Hippocampal formation (tissue), 2 donors: ENCODE measurements at regions not wholly inside any gene's neighbourhood (a gene's known extent, or its start where the extent isn't known, plus 50 kb on each side); places are given as distances from the start of the nearest gene placed in this dataset.
"Not testable (repeated sequence)": the region's sequence is repeated elsewhere in the genome, so short reads cannot be mapped to it uniquely, and the experiment has no call there.

Experiments used
- DNase-seq, 2 donors: peaks; one replicate each; lab custom pipeline; 2025; lab: John Stamatoyannopoulos, UW

DNA sequence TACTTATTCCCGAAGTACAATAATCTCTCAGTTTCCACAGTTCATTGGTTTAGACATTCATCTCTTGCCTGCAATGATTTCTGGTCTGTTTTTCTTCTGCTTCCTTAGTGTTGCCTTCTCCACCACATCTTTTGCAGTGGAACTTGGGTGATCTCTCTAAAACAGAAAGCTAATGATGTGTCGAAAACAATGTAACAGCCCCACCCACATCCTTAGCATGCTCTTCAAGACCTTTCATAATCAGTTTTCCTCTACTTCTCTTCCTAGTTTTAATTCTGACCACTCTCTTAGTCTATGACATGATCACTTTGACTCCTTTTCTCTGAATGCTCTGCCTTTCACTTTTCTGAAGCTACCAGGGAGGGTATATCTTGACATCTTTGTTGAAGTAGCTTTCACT, 1007.9 kb upstream of the CITED2 start:
- DNase-seq: no peak

DNA sequence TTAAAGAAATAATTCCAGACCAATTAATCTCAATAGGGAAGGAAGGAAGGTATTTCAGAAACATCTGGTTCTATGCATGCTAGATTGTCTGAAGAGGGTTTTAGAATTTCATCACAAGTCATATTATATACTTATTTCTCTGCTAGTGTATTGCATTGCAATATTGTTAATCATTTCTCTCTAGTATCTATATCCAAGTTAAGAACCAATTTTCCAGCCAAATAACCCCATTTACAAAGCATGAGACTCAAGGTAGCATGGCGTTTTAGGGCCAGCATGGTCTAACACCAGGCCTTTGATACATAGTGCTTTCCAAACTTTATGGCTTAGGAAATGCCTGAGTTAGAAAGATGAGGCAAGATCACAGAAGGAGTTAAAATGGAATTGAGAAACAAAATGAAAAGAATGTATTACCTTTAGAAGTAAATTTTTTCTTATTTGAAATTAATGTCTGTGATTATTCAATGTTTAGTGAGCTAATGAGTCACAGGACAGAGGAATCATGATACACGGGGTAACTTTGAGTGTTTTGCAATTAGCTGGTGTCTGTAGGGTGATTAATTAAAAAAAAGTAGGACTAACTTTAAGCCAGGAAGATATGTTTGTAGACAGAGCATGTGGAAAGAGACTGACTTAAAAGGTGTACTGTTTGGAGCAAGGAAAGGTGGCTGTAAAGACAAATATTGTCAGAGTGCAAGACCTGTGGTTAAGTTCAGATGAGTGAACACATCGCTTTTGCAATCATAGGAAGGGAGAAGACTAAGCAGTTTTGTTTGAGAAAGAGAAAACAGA, 1006.2 kb upstream of the CITED2 start:
- no peak for DNase-seq

DNA sequence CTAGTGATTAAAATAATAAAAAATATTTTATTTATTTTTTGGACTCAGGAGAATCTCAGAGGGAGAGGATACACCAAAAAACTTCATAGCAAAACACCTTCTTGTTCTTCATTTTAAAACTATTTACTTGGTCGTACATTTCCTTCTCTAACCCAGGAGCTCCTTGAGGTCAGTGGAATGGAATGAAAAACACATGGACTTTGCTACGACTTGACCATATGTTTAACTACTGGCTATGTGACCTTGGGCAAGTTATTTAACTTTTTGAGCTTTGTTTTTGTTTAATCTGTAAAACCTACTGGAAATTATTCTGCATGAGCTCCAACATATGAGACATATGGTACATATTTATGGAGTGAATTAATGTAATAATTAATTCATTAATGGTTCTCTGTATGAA, 1005.5 kb upstream of the CITED2 start:
- no peak for DNase-seq

DNA sequence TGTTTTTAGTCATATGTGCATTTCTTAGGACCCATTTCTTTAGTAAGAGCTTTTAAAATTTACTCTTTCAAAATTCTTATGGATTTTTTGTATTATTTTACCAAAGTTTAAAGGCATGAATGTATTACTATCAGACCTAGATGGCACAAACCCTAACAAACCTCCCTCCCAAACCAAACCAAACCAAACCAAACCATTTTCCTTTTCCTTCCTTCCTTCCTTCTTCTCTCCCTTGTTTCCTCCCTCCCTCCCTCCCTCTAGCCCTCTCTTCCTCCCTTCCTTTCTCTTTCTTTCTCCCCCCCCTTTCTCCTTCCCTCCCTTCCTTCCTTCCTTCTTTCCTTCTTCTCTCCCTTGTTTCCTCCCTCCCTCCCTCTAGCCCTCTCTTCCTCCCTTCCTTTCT, 1001.8 kb upstream of the CITED2 start:
- DNase-seq: no peak

DNA sequence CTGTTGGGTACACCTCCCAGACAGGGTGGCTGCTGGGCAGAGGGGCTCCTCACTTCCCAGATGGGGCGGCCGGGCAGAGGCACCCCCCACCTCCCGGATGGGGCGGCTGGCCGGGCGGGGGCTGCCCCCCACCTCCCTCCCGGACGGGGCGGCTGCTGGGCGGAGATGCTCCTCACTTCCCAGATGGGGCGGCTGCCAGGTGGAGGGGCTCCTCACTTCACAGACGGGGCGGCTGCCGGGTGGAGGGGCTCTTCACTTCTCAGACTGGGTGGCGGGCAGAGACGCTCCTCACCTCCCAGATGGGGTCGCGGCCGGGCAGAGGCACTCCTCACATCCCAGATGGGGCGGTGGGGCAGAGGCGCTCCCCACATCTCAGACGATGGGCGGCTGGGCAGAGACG, 999.3 kb upstream of the CITED2 start:
- not testable (repeated sequence) for DNase-seq

DNA sequence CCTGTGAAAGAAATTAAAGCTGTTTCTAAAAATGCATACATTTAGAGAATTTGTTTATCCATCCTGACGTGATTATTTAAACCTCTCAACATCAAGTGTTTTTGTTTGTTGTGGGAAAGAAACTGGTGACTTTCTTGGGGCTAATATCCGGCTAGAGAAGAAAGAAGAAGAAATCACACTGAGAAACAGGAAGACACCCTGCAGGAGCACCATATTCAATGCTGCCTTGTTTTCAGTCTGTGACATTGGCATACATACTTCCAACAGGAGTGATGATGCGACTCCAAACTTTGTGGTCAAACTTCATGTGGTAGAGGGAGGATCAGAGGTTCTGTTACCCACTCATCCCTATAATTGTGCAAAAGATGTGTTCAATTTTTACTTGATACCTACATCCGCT, 997.6 kb upstream of the CITED2 start:
- DNase-seq: no peak

DNA sequence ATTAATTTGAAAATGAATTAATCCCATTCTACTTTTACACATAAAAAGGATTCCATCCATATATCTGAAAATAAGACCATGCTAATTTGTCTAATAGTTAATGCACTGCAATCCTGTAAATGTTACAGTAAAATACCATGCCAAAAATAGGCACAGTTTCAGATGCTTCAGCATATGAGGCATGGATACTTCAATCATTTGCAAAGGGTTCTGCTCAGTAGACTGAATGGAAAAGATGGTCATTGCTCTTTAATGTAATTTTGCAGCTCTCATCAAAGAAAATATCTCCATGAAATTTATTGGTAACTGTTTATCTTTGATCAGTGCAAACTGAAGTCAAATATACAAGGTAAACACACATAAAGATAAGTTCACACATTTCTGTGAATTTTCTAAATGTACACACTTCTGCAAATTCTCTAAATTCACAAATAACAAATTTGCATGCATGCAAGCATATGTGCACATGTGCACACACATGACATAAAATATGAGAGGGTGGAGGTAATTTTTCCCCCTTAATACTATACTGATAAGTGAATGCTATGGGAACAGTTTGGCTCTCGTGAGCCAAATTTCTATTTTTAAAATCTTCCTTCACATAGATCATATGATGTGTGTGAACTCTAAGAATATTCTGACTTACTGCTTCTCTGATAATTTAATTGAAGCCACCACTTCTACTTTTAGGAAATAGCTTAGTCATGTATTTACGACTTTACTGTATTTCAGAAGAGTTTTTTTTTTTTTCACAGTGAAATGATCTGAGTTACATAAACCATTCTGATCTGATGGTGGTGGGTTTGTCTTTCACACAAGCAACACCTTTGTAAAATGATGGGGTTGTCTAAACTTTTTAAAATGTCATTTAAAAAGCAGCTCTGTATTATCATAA, 996.8 kb upstream of the CITED2 start:
- DNase-seq: no peak

DNA sequence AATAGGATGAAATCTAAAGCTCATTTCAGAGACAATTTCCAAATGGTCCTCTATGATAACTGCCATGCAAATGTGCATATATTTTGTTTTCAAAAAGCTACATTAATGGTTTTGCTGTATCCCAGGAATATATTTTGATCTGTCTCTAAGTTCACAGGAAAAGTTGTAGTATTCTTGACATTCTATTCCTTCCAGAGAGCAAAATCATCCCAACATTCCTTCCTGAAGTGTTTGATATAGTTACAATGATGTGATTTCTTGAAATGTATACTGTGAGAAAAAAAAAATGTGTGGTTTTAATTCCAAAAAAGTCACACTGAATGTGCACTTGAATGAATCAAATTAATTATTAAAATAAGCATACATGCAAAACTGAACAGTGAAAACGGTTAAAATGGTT, 996.0 kb upstream of the CITED2 start:
- DNase-seq: no peak

DNA sequence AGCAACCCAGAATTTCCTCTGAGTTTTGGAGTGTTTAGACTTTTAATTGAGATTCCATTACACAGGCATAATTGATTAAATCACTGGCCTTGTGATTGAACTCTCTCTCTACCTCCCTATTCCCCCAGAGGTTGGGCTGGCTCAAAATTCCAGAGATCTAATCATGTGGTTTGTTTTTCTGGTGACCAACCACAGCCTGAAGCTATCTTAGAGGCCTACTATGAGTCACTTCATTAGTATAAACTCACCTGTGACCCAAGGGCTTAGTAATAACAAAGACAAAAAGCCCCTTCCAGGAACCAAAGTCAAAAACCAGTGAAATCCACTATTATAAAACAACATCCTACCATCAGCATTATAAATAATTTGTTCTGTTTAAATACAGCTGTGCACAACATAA, 992.5 kb upstream of the CITED2 start:
- DNase-seq: no peak

DNA sequence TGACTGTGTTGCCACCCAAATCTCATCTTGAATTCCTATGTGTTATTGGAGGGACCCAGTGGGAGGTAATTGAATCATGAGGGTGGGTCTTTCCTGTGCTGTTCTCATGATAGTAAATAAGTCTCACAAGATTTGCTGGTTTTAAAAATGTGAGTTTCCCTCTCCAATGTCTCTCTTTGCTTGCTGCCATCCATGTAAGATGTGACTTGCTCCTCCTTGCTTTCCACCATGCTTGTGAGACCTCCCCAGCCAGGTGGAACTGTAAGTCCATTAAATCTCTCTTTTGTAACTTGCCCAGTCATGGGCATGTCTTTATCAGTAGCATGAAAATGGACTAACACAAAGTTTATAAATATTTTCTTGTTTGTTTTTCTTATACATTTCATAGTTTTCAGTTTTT, 990.5 kb upstream of the CITED2 start:
- DNase-seq: no peak

DNA sequence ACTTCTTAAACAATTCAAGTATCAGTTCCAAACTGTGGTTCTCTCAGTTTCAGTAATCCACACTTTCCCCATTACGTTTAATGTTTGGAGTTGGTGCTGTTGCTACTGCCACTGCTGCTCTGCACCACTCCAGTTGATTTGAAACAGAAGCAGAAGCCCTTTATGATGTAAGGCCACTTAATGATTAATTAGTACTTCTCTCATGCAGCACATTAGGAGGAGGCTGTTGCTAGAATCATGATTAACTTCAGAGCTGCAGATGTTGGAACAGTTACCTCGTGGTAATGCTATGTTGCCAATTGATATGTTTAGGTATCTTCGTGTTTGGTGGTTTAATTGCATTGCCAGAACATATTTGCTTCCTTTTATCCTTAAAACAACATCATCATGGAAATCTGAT, 986.2 kb upstream of the CITED2 start:
- DNase-seq: no peak

DNA sequence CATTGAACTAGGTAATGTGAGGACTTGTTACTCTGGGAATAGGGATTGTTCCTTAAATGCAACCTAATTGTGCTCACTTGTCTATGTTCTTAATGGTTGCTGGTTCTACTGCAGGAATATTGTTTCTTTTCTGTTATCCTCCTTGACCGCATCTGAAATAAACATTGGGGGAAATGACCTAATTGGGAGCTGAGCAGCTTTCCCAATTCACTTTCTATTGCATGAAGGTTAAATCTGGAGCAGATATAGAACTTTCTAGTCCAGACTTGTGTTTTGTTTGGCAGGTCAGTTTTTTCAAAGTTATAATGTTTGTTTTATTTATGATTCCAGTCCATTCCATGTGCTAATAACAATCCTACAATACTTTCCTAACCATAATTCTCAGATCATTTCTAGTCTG, 981.0 kb upstream of the CITED2 start:
- no peak for DNase-seq

DNA sequence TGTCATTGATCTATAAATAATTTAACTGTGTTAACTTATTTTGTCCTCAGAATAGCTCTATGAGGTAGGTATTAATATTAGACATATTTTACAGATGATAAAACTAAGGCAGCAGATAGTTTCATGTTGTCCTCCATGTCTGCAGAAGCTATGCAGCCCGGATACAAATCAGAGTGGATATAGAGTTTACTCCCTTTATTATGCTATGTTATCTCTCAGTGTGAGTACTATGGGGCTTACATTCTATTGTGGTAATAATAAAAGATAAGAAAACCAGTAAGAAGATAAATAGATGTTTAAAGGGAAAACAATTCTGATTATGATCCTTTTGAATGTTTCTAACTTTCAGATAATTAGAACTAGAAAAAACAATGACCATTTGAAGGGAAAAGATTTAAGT, 979.8 kb upstream of the CITED2 start:
- no peak for DNase-seq

DNA sequence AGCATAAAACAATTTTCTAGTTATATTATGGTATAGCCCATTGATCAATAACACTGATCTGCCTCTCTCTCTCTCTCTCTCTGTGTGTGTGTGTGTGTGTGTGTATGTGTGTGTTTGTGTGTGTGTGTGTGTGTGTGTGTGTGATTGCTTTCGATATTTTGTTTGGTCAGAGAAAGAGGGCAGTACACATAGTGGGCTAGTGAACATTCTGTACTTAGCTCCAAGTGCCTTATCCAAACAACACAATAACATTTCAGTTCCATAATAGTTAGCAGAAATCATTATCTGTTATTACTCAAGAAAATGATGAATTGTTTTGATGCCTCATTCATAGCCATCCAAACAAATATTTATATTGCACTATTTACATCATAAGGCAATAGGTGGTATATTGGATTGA, 979.1 kb upstream of the CITED2 start:
- DNase-seq: no peak

DNA sequence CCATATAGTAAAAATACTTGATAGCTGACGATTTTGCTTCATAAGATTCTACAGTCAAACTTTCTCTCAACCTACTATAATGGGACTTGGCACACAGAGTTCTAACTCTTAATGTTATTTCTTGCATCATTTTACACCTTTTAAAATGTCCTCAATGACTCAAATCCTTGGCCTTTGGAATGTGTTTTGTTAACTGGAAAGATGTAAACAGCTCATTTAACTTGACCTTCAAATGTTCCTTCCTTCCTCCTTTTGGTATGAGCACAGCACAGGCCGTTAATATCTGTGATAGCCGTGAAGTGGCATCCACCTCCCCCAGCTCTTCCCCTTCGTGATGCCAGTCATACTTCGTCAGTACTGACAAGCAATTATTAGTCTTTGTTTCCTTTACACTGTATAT, 972.0 kb upstream of the CITED2 start:
- no peak for DNase-seq

DNA sequence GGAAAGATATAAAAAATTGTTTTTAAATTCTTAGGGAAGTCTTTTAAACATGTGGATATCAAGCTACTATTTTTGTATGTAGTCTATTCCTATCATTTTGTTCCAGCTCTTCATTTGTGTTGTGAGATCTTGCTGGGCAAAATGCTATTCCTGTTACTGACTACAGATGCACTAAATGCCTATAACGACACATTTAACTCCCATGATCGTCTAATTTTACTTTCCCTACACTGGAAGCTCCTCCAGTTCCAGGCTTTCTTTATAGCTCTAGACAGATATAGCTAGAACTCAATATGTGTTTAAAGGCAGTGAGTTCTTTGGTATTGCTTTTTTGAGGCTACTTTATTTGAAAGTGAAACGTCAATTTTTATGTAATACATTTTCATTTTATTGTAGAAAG, 971.5 kb upstream of the CITED2 start:
- DNase-seq: no peak

DNA sequence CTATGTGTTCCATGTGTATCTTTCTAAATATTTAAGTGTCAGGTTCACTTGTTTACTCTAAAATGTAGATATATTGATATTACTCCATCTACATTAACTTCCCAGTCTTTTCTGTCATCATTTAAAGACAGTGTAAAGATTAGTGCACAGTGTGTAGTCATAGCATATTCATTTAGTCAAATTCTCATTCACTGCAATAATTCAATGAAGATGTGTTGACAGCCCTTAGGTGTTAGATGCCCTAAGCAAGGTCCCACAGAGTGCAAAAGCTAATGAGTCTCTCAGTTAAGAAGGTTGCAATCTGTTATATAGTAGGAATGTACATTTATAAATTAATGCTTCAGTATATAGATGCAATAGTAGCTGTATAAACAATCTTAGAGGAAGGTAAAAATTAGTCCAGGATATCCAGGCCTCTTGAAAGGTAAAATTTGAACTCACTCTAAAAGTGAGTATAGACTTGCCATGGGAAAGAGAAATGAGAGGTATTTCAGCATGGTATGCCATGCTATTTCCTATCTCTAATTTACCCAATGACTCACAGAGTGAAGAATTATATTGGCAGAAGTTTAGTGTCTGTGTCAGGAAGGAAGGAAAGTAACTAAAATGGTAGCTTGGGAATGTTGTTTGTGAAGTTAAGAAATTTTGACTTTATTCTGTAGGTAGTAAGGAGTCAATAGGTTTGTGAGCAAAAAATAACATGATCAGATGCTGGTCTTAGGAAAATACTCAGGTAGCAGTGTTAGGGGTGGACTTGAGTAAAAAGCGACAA, 969.9 kb upstream of the CITED2 start:
- no peak for DNase-seq

DNA sequence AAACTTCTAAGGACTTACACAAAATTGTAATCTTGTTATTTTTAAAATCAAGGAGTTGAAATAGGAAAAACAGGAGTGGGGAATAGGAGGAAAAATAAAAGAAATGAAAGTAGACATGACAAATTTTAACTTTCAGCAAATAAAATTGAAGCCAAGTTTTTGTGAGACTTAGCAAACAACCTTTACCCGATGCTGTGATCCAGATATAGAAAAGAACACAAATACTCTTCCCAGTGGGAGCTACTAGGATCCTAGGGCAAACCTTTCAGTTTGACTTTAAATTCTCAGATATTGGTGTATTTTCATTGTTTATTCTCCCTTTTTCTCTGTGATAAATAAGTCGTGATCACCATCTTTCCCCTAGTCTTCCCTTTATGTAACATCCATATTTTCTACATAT, 968.7 kb upstream of the CITED2 start:
- no peak for DNase-seq

DNA sequence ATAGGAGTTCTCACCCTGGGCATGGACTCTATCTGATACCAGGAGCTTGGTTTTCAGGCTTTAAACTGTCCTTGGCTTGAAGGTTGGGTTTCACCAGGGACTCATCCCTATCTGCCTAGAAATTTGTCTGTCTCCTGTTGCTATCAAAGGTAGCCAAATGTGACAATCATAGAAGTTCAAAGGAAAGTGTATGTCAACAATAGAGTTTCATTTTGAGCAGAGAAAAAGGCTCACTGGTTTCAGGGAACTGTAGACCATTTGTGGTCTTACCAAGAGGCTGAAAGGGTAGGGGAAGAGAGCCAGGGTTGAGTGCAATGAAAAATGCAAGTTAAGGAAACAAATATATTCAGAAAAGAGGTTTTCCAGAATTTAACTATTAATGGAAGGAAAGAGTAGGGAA, 966.8 kb upstream of the CITED2 start:
- DNase-seq: no peak

DNA sequence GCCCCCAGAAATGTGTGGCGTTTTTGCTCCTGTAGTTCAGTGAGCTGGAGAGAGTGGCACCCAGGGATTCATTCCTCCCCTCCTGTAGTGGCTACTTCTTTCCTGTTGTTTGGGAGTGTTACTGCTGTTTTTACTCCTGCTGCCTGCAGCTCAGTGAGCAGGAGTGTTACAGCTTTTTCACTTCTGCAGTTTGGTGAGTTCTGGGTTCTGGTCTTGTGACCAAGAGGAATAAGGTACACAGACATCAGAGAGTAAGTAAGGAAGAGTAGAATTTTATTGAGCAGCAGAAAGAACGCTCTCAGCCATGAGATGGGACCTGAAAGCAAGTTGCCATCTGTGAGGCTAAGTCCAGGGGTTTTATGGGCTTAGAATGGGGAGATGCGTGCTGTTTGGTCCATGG, 966.3 kb upstream of the CITED2 start:
- DNase-seq: no peak

DNA sequence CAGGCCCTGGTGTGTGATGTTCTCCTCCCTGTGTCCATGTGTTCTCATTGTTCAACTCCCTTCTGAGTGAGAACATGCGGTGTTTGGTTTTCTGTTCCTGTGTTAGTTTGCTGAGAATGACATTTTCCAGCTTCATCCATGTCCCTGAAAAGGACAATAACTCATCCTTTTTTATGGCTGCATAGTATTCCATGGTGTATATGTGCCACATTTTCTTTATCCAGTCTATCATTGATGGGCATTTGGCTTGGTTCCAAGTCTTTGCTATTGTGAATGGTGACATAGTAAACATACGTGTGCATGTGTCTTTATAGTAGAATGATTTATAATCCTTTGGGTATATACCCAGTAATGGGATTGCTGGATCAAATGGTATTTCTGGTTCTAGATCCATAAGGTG, 964.6 kb upstream of the CITED2 start:
- DNase-seq: not testable (repeated sequence)

DNA sequence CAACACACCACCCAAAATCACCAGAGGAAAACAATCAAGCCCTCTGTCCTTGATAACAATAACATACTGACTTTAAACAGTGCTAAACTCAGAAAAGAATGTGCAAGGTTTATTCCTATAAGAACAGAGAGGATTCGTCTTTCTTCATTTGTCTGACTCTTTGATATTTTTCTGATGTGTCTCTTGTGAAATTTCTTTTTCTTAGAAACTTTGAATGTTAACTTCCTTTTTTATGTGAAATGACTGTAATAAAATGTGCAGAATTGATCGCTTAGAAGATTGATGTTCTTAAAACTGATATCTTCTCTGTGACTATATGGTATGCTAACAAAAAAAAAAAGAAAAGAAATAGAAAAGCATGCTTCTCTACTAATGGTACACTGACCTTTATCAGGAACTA, 947.4 kb upstream of the CITED2 start:
- no peak for DNase-seq
